GM12864 (cell line): ENCODE measurements at regions not wholly inside any gene's neighbourhood (a gene's known extent, or its start where the extent isn't known, plus 50 kb on each side); places are given as distances from the start of the nearest gene placed in this dataset.

Source experiments
- DNase-seq: peaks from one replicate; pipeline ENCODE4 v3.0.0-alpha.2; 2011; ENCODE audit warnings: low read depth
- H3K4me3 ChIP-seq: 2 replicates; pipeline ENCODE4 v1.5.1; 2011; ENCODE audit warnings: mild to moderate bottlenecking, low read depth, low read length, control low read depth
- TF ChIP-seq, protein P1 (sequence below): IDR thresholded peaks from 2 replicates; pipeline ENCODE4 v1.5.1; 2011; ENCODE audit warnings: low read depth, mild to moderate bottlenecking, moderate library complexity, low read length, control low read depth, inconsistent platforms; ENCODE audit errors: missing control alignments

- DNase-seq = no peak
- TF ChIP-seq, protein P1, sequence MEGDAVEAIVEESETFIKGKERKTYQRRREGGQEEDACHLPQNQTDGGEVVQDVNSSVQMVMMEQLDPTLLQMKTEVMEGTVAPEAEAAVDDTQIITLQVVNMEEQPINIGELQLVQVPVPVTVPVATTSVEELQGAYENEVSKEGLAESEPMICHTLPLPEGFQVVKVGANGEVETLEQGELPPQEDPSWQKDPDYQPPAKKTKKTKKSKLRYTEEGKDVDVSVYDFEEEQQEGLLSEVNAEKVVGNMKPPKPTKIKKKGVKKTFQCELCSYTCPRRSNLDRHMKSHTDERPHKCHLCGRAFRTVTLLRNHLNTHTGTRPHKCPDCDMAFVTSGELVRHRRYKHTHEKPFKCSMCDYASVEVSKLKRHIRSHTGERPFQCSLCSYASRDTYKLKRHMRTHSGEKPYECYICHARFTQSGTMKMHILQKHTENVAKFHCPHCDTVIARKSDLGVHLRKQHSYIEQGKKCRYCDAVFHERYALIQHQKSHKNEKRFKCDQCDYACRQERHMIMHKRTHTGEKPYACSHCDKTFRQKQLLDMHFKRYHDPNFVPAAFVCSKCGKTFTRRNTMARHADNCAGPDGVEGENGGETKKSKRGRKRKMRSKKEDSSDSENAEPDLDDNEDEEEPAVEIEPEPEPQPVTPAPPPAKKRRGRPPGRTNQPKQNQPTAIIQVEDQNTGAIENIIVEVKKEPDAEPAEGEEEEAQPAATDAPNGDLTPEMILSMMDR = no peak
- no peak overlapping the region for H3K4me3 ChIP-seq
Measured at GRCh38 chr14:27929797-27930347, 836.7 kb upstream of the FOXG1 start.

GRCh38 chr14:27938392-27938791 is 828.2 kb upstream of the FOXG1 start:
- DNase-seq = no peak
- H3K4me3 ChIP-seq = no peak overlapping the region
- TF ChIP-seq, protein P1 = no peak

- TF ChIP-seq, protein P1 = no peak
- DNase-seq = no peak
- H3K4me3 ChIP-seq = no peak overlapping the region
Measured at GRCh38 chr14:27945512-27945911, 821.1 kb upstream of the FOXG1 start.

DNA sequence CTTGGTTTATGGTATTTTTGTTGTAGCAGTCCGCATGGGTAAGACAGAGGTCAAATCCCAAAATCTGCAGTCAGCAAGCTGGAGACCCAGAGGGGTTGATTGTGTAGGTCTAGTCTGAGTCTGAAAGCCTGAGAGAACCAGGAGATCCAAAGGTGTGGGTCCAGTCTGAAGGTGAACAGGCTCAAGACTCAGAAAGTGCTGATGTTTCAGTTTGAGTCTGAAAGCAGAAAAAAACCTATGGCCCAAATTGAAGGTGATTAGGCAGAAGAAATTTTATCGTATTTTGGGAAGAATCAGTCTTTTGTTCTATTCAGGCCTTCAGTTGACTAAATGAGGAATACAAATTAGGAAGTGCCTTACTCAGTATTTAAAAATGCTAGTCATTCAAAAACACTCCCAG is 807.8 kb upstream of the FOXG1 start:
- no peak overlapping the region for H3K4me3 ChIP-seq
- TF ChIP-seq, protein P1 = no peak
- no peak for DNase-seq

DNA sequence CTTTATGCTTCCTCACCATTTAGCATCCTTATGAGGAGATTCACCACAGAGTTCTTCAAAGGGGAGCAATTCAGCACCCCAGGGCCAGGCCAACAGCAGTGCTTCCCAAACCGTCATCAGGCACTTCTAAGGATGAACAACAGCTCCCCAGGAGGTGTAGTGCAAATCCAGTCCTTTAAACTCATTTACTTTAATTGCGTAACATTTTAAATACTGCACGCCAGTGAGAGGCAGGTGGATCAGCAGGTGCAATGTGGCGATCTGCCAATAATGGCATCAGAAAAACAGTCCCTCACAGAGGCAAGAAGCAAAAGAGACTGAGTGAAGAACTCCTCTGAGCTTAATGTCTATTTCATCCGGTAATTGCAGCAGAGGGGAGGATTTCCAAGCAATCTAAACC is 770.9 kb upstream of the FOXG1 start:
- TF ChIP-seq, protein P1 = no peak
- no peak for DNase-seq
- no peak overlapping the region for H3K4me3 ChIP-seq

- DNase-seq = no peak
- TF ChIP-seq, protein P1 = no peak
- H3K4me3 ChIP-seq = no peak overlapping the region
Measured at GRCh38 chr14:28001002-28001401, 765.6 kb upstream of the FOXG1 start.

DNA sequence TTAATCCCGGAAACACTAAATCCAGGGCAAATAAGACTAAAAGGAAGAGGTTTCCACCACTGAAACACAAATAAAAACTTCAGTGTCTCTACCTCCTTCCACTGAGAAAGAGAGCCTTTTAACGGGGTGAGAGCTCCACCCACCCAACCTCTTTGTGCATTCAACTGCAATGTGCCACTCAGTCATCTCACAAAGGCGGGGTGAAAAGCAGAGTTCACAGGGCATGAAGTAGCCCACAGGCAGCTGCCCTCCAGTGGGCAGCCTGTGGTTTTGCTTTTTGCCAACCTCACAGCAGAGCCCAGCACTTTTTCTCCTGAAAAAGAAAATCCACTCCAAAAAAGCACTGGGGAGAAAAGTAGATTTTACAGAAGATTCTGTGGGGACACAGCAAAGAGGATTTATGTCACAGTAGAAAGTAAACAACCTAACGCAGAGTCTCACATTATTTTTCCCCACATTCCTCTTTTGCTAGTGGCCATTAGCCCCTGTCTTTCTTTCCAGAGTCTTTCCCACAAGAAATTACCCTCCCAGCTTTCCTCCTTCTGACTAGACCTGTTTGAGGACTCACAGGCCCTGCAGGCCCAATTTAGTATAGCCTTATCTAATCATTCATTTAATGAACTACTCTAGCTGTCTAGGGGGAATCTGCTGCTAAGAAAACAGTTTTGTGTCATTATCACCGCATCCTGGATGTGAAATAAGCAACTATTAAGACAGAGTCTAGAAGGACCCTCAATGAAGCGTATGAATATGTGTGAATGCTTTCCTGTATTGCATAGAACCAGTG is 753.8 kb upstream of the FOXG1 start:
- TF ChIP-seq, protein P1 = no peak
- no peak overlapping the region for H3K4me3 ChIP-seq
- no peak for DNase-seq
